Glutamatergic neuron (in vitro differentiated cells): ENCODE measurements at regions not wholly inside any gene's neighbourhood (a gene's known extent, or its start where the extent isn't known, plus 50 kb on each side); places are given as distances from the start of the nearest gene placed in this dataset.
A peak's percentile ranks its signal among the peaks of the same experiment; 100 is the strongest.
"Not testable (repeated sequence)": the region's sequence is repeated elsewhere in the genome, so short reads cannot be mapped to it uniquely, and the experiment has no call there.

Experiments
- DNase-seq: peaks from one replicate; pipeline ENCODE4 v3.0.0; 2022
- H3K27ac Mint-ChIP-seq: one replicate; pipeline ENCODE4 v1.8.0; 2020; ENCODE audit warnings: mild to moderate bottlenecking, mixed read lengths, inconsistent platforms; ENCODE audit not compliant: unreplicated experiment
- H3K27me3 Mint-ChIP-seq: one replicate; pipeline ENCODE4 v1.8.0; 2020; ENCODE audit warnings: mild to moderate bottlenecking, moderate library complexity, mixed read lengths, inconsistent platforms; ENCODE audit not compliant: unreplicated experiment
- H3K36me3 Mint-ChIP-seq: one replicate; pipeline ENCODE4 v1.8.0; 2020; ENCODE audit warnings: mild to moderate bottlenecking, mixed read lengths, inconsistent platforms; ENCODE audit not compliant: unreplicated experiment
- H3K4me1 Mint-ChIP-seq: one replicate; pipeline ENCODE4 v1.8.0; 2020; ENCODE audit warnings: mild to moderate bottlenecking, low read depth, mixed read lengths, inconsistent platforms; ENCODE audit not compliant: unreplicated experiment
- H3K4me3 Mint-ChIP-seq: one replicate; pipeline ENCODE4 v1.8.0; 2020; ENCODE audit warnings: mild to moderate bottlenecking, mixed read lengths, inconsistent platforms; ENCODE audit not compliant: unreplicated experiment
- H3K9me3 Mint-ChIP-seq: one replicate; pipeline ENCODE4 v1.8.0; 2020; ENCODE audit warnings: mild to moderate bottlenecking, moderate library complexity, mixed read lengths, inconsistent platforms; ENCODE audit not compliant: unreplicated experiment
- TF ChIP-seq, protein P1 (sequence below): fragments of 200-600 bp; sonication (generic); IDR thresholded peaks from one replicate; pipeline ENCODE4 v1.5.0; 2021; ENCODE audit not compliant: partially characterized antibody, unreplicated experiment

DNA sequence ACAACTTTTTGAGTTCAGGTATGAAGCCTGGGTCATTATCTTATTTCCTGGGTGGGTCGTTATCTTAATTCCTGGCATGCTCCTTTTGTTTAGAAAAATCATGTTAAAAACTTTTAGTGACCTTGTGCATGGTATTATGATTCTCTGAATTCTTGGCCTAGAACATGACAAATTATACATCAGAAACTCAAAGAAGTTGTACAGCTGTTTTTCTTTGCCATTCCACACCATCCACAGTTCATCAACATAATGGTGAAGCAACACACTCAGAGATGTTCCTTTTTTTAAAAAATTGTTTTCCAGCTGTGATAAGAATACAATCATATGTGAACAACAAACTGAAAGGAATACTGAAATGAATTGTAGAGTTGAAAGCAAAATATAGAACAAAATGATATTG, 149.2 kb upstream of the SEMA3D start:
- H3K27ac Mint-ChIP-seq, result no peak overlapping the region
- TF ChIP-seq, protein P1, sequence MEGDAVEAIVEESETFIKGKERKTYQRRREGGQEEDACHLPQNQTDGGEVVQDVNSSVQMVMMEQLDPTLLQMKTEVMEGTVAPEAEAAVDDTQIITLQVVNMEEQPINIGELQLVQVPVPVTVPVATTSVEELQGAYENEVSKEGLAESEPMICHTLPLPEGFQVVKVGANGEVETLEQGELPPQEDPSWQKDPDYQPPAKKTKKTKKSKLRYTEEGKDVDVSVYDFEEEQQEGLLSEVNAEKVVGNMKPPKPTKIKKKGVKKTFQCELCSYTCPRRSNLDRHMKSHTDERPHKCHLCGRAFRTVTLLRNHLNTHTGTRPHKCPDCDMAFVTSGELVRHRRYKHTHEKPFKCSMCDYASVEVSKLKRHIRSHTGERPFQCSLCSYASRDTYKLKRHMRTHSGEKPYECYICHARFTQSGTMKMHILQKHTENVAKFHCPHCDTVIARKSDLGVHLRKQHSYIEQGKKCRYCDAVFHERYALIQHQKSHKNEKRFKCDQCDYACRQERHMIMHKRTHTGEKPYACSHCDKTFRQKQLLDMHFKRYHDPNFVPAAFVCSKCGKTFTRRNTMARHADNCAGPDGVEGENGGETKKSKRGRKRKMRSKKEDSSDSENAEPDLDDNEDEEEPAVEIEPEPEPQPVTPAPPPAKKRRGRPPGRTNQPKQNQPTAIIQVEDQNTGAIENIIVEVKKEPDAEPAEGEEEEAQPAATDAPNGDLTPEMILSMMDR, result no peak
- no peak for DNase-seq
- no peaks in the 10 kb centered on the region for H3K27me3 Mint-ChIP-seq
- no peaks in the 10 kb centered on the region for H3K9me3 Mint-ChIP-seq
- H3K4me3 Mint-ChIP-seq, result no peak overlapping the region
- peaks cover 4% of the 10 kb centered on the region for H3K4me1 Mint-ChIP-seq
- H3K36me3 Mint-ChIP-seq, result no peaks in the 10 kb centered on the region

DNA sequence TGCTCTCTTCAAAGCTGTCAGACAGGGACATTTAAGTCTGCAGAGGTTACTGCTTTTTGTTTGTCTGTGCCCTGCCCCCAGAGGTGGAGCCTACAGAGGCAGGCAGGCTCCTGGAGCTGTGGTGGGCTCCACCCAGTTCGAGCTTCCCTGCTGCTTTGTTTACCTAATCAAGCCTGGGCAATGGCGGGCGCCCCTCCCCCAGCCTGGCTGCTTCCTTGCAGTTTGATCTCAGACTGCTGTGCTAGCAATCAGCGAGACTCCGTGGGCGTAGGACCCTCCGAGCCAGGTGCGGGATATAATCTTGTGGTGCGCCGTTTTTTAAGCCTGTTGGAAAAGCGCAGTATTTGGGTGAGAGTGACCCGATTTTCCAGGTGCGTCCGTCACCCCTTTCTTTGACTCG, 148.3 kb upstream of the SEMA3D start:
- H3K4me1 Mint-ChIP-seq, H3K4me3 Mint-ChIP-seq, H3K27ac Mint-ChIP-seq, H3K27me3 Mint-ChIP-seq, H3K9me3 Mint-ChIP-seq, H3K36me3 Mint-ChIP-seq: not testable (repeated sequence)
- peak; percentile 14 for DNase-seq

DNA sequence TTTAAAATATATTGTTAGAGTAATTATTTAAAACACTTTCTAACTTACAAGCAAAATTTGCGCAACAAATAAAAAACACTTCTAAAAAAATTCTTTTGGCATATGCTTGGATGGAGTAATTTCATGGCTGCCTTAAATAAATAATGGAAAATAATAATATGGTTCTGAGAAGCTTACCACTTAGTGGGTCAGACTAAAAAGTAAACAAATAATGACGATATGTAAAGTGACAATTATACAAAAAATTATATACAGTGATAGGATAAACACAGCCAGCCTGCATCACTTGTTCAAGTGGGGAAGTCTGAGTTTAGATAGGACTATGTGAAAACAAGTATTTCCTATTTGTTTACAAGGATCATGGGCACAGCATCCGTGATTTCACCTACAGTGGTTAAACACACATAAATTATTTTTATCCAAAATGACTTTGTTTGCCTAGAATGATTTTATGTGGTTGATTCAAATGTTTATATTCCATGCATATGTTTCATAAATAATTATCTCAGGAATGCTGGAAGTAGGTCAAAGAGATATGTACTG, 141.7 kb upstream of the SEMA3D start:
- Mint-ChIP-seq H3K4me1 (no peaks in the 10 kb centered on the region), H3K27me3 (no peaks in the 10 kb centered on the region), H3K27ac (no peak overlapping the region), H3K36me3 (no peaks in the 10 kb centered on the region), H3K4me3 (no peak overlapping the region), H3K9me3 (no peaks in the 10 kb centered on the region)
- TF ChIP-seq, protein P1, result no peak
- no peak for DNase-seq

DNA sequence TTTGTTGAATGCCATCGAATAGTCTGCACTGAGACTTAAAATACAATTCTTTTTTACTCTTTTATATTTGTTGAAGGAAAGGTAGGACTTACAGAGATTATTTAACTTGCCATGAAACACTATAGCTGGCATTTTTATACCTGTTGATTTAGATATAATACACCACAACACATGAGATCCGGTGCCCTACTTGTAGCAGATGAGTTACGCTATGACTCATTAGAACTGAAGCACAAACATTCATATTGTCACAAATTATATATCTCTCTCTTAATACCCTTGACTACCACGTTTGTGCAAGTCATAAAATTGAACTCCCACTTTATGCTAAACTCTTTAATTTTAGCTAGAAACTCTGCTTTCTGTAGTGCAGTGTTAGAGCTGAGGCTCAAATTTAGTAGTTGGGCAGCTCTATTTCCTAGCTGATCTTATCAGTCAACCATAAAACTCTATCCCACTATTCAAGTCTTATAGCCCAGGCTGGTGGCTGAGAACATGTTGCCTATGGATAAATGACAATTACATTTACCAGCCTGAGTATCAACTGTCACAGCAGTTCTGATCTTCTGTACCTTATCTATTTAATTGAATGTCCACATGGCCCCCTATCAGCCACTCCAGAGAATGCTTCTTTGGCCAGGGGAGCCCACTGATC, 137.4 kb upstream of the SEMA3D start:
- Mint-ChIP-seq H3K36me3 (no peaks in the 10 kb centered on the region), H3K9me3 (no peaks in the 10 kb centered on the region), H3K27ac (no peak overlapping the region), H3K4me3 (no peak overlapping the region), H3K4me1 (peaks cover 5% of the 10 kb centered on the region), H3K27me3 (peaks cover 2% of the 10 kb centered on the region)
- DNase-seq, result no peak
- TF ChIP-seq, protein P1, result no peak

DNA sequence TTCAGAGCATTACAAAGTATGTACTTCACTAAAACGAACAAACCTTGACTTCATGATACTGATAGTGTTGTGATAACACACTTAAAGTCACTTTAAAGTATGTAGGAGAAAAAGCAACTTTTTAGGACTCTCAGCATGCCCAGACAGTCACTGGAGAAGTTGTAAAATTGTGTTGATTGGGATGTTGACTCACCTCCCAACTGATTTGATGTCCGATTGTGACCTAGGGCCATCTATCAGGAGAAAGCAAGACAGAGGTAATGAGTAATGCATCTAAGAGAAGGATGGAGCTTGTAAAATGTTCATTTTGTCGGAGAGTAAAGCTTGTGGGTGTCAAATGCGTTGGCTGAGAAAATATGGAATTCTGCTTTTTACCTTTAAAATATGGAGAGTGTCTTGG, 135.4 kb upstream of the SEMA3D start:
- DNase-seq, result no peak
- Mint-ChIP-seq H3K4me1 (peaks cover 5% of the 10 kb centered on the region), H3K27me3 (peaks cover 2% of the 10 kb centered on the region), H3K36me3 (no peaks in the 10 kb centered on the region), H3K9me3 (no peaks in the 10 kb centered on the region), H3K4me3 (no peak overlapping the region), H3K27ac (no peak overlapping the region)
- TF ChIP-seq, protein P1, result no peak
